Ovary (tissue), 7 donors: ENCODE measurements at regions not wholly inside any gene's neighbourhood (a gene's known extent, or its start where the extent isn't known, plus 50 kb on each side); places are given as distances from the start of the nearest gene placed in this dataset.

Experiments used
- DNase-seq, 5 donors: peaks; one replicate each; pipeline ENCODE4 v3.0.0-alpha.2; 2019 to 2020
- H3K27ac ChIP-seq, 2 donors: fragments of 200-600 bp; one replicate each; pipeline versions ENCODE4 v1.5.1 to v1.8.0; 2019 to 2022
- H3K27me3 ChIP-seq: fragments of 200-600 bp; one replicate; pipeline ENCODE4 v1.8.0; 2022
- H3K36me3 ChIP-seq: fragments of 200-600 bp; sonication (generic); one replicate; pipeline ENCODE4 v1.5.1; 2019
- H3K4me1 ChIP-seq: one replicate; pipeline ENCODE4 v1.8.1; 2013; ENCODE audit warnings: mild to moderate bottlenecking, moderate library complexity; ENCODE audit not compliant: insufficient read depth
- H3K4me3 ChIP-seq: fragments of 200-600 bp; sonication (generic); one replicate; pipeline ENCODE4 v1.5.1; 2017
- H3K9me3 ChIP-seq, 2 donors: fragments of 200-600 bp in 1 of 2; sonication (generic) in 1 of 2; one replicate each; pipeline versions ENCODE4 v1.5.1 to v1.8.1; 2013 to 2019; ENCODE audit warnings: mild to moderate bottlenecking in 1 of 2, moderate library complexity in 1 of 2
- CTCF ChIP-seq, 3 donors: fragments of 450-650 bp in 2 of 3; fragments of 200-600 bp in 1 of 3; IDR thresholded peaks; one replicate each; pipeline versions ENCODE4 v1.5.1 to v1.8.0; 2016 to 2022; ENCODE audit warnings: antibody characterized with exemption in 3 of 3, mild to moderate bottlenecking in 1 of 3
- EP300 ChIP-seq: sonication (generic); formaldehyde crosslinking; IDR thresholded peaks from one replicate; pipeline ENCODE4 v1.6.1; 2017; ENCODE audit warnings: antibody characterized with exemption
- POLR2A ChIP-seq: fragments of 450-650 bp; IDR thresholded peaks from one replicate; pipeline ENCODE4 v1.6.1; 2017; ENCODE audit warnings: antibody characterized with exemption, mild to moderate bottlenecking, moderate library complexity
- WGBS, 3 donors: extraction: QIAGEN DNeasy Blood & Tissue Kit in 1 of 3; methylation state at CpG; one replicate each; pipeline versions ENCODE4 v1.1.5 to v1.1.7; 2013 to 2017; 5-methylcytosine and 5-hydroxymethylcytosine counted together
- intact Hi-C, 4 donors: fragments of 100-400 bp; cut with DNase I; formaldehyde crosslinking; loops; one replicate each; pipeline versions ENCODE4 v1.11.0 to v1.15.1; 2022 to 2023
- donor health status: DM: no; HTN: no; CAD: no; lungs with moderate emphysema.
- donor health status: DM: no; HTN: no; CAD: no.
- donor health status: Bipolar disorder and iron deficiency.
- donor health status: DM: no; HTN: no; CAD: no.
- donor health status: DM: yes; HTN: yes; CAD: no.

- Histone ChIP-seq H3K9me3 (no peaks in the 10 kb centered on the region), H3K27me3 (no peaks in the 10 kb centered on the region), H3K27ac (no peak overlapping the region), H3K4me3 (no peak overlapping the region), H3K4me1 (peaks cover 2% of the 10 kb centered on the region), H3K36me3 (no peaks in the 10 kb centered on the region)
- WGBS, 3 donors: 46 to 63% (median 53%) methylated on average over 3 of the region's 3 CpGs
- no peak for DNase-seq
- intact Hi-C loops: no loop called here
- TF ChIP-seq EP300 (no peak), POLR2A (no peak), CTCF (IDR thresholded peaks at IDR 0.05) (no peak)
Measured at GRCh38 chr3:117631781-117632180, 922.2 kb downstream of the TUSC7 start.

DNA sequence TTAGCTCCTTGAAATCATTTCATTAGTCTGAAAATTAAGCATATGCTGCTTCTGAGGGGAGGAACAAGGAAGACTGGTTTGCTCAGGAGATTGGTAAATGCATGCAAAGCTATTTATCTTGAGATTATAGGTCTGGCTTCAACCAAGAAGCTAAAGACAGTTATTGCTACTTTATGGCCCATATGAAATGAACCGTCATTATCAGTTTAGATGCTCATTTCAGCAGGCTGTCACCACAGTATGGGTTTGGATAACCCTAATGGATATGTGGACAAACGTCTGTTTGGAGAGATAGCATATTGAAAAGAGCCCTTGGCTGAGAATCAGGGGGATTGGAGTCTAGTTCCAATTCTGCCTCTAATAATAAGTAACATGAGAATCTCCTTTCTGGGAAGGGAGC lies 922.6 kb downstream of the TUSC7 start:
- H3K4me1 ChIP-seq: peaks cover 2% of the 10 kb centered on the region
- TF ChIP-seq POLR2A (no peak), CTCF (IDR thresholded peaks at IDR 0.05) (no peak), EP300 (no peak)
- H3K4me3 ChIP-seq: no peak overlapping the region
- DNase-seq: no peak
- no peak overlapping the region for H3K27ac ChIP-seq
- no peaks in the 10 kb centered on the region for H3K9me3 ChIP-seq
- H3K27me3 ChIP-seq: no peaks in the 10 kb centered on the region
- no peaks in the 10 kb centered on the region for H3K36me3 ChIP-seq
- 64 to 74% (median 70%) methylated on average over 2 of the region's 2 CpGs for WGBS, 3 donors
- intact Hi-C loops: no loop called here

GRCh38 chr3:117633207-117633606 lies 923.6 kb downstream of the TUSC7 start:
- Histone ChIP-seq H3K4me3 (no peak overlapping the region), H3K36me3 (no peaks in the 10 kb centered on the region), H3K9me3 (no peaks in the 10 kb centered on the region), H3K27ac (no peak overlapping the region), H3K4me1 (peaks cover 2% of the 10 kb centered on the region), H3K27me3 (no peaks in the 10 kb centered on the region)
- no peak for TF ChIP-seq POLR2A
- TF ChIP-seq CTCF (IDR thresholded peaks at IDR 0.05): no peak
- no peak for TF ChIP-seq EP300
- intact Hi-C loops: no loop called here
- WGBS, 3 donors: 62 to 76% (median 69%) methylated on average over 4 of the region's 4 CpGs
- no peak for DNase-seq

DNA sequence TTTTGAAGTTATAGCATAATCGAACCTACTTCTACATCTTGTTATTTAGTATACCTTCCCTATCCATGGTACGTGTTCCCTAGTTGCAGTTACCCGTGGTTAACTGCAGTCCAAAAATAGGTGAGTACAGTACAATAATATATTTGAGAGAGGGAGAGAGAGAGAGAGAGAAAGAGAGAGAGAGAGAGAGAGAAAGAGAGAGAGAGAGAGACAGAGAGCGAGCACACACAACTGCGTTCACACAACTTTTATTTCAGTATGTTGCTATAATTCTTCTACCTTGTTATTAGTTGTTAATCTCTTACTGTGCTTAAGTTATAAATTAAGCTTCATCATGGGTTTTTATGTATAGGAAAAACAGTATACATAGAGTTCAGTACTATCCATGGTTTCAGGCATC lies 928.1 kb downstream of the TUSC7 start:
- H3K27me3 ChIP-seq: no peaks in the 10 kb centered on the region

More for the DNA sequence above, 928.1 kb downstream of the TUSC7 start:
- 92 to 95% (median 93%) methylated on average over 5 of the region's 5 CpGs for WGBS, 3 donors
- DNase-seq: no peak
- no peaks in the 10 kb centered on the region for H3K36me3 ChIP-seq
- H3K27ac ChIP-seq: no peak overlapping the region
- TF ChIP-seq POLR2A (no peak), EP300 (no peak), CTCF (IDR thresholded peaks at IDR 0.05) (no peak)
- H3K4me1 ChIP-seq: no peaks in the 10 kb centered on the region
- intact Hi-C loops: no loop called here
- no peaks in the 10 kb centered on the region for H3K9me3 ChIP-seq
- no peak overlapping the region for H3K4me3 ChIP-seq
